ENCODE measurements at regions not wholly inside any gene's neighbourhood (a gene's known extent, or its start where the extent isn't known, plus 50 kb on each side); places are given as distances from the start of the nearest gene placed in this dataset.

DNA sequence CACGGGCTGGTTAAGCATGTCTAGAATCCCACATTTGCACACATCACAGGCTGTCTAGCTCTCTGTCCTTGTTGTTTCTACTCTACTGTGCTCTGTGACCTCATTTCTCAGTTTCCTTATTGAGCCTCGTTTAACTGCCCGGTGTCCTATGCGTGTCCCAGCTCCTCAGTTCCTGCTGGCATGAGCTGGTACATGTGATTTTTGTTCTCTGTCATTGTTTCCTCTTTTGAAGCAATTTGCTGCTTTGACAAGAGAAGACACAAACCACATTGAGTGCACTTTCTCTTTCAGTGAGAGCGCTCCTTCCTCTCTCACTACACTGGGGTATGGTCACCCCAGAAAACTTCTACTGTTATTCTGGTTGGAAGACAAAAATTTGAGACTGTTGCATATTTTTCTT, 563.5 kb downstream of the PDCD6IP start:
- TF ChIP-seq, protein P1, sequence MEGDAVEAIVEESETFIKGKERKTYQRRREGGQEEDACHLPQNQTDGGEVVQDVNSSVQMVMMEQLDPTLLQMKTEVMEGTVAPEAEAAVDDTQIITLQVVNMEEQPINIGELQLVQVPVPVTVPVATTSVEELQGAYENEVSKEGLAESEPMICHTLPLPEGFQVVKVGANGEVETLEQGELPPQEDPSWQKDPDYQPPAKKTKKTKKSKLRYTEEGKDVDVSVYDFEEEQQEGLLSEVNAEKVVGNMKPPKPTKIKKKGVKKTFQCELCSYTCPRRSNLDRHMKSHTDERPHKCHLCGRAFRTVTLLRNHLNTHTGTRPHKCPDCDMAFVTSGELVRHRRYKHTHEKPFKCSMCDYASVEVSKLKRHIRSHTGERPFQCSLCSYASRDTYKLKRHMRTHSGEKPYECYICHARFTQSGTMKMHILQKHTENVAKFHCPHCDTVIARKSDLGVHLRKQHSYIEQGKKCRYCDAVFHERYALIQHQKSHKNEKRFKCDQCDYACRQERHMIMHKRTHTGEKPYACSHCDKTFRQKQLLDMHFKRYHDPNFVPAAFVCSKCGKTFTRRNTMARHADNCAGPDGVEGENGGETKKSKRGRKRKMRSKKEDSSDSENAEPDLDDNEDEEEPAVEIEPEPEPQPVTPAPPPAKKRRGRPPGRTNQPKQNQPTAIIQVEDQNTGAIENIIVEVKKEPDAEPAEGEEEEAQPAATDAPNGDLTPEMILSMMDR (IDR thresholded peaks at IDR 0.05): no peak
- no peak for TF ChIP-seq POLR2A (IDR thresholded peaks at IDR 0.05)

All from sigmoid colon (tissue), 3 donors.